Heart left ventricle (tissue), 16 donors: ENCODE measurements at regions not wholly inside any gene's neighbourhood (a gene's known extent, or its start where the extent isn't known, plus 50 kb on each side); places are given as distances from the start of the nearest gene placed in this dataset.

Experiments
- ATAC-seq, 4 donors: fragments of 200-7000 bp; cut with Tn5 transposase; one replicate each; pipeline ENCODE4 v1.9.1; 2020 to 2022; ENCODE audit warnings: moderate library complexity in 4 of 4, mild to moderate bottlenecking in 3 of 4, moderate number of reproducible peaks in 1 of 4
- DNase-seq, 5 donors: peaks; one replicate each; pipeline ENCODE4 v3.0.0-alpha.2; 2020
- H3K27ac ChIP-seq, 12 donors: fragments of 200-600 bp; sonication (generic) in 4 of 12; one replicate each; pipeline versions ENCODE4 v1.5.0 to v1.8.0; 2016 to 2022; ENCODE audit warnings: mild to moderate bottlenecking in 2 of 12
- H3K27me3 ChIP-seq, 9 donors: fragments of 200-600 bp; sonication (generic) in 2 of 9; one replicate each; pipeline versions ENCODE4 v1.5.1 to v1.8.0; 2016 to 2022; ENCODE audit warnings: mild to moderate bottlenecking in 3 of 9
- H3K36me3 ChIP-seq, 9 donors: fragments of 200-600 bp; sonication (generic) in 2 of 9; one replicate each; pipeline versions ENCODE4 v1.5.0 to v1.8.0; 2018 to 2022; ENCODE audit warnings: mild to moderate bottlenecking in 2 of 9
- H3K4me1 ChIP-seq, 12 donors: fragments of 200-600 bp; sonication (generic) in 4 of 12; one replicate each; pipeline versions ENCODE4 v1.5.0 to v1.8.0; 2016 to 2022; ENCODE audit warnings: mild to moderate bottlenecking in 3 of 12
- H3K4me3 ChIP-seq, 12 donors: fragments of 200-600 bp; sonication (generic) in 4 of 12; one replicate each; pipeline versions ENCODE4 v1.5.0 to v1.8.0; 2017 to 2022; ENCODE audit warnings: mild to moderate bottlenecking in 9 of 12, moderate library complexity in 4 of 12
- H3K9me3 ChIP-seq, 12 donors: fragments of 200-600 bp; sonication (generic) in 4 of 12; one replicate each; pipeline versions ENCODE4 v1.5.0 to v1.8.0; 2016 to 2022; ENCODE audit warnings: mild to moderate bottlenecking in 1 of 12
- POLR2A ChIP-seq, 2 donors: fragments of 450-650 bp; IDR thresholded peaks; one replicate each; pipeline ENCODE4 v1.6.1; 2017; ENCODE audit warnings: antibody characterized with exemption in 2 of 2, mild to moderate bottlenecking in 2 of 2, moderate library complexity in 2 of 2
- WGBS, 4 donors: extraction: QIAGEN DNeasy Blood & Tissue Kit in 2 of 4; methylation state at CpG; one replicate each; pipeline versions ENCODE4 v1.1.5 to v1.1.7; 2013 to 2018; 5-methylcytosine and 5-hydroxymethylcytosine counted together
- intact Hi-C, 10 donors: fragments of 100-400 bp; cut with DNase I; formaldehyde crosslinking; loops; one replicate each; pipeline versions ENCODE4 v1.11.1 to v1.14.2; 2022
- TF ChIP-seq, protein P1 (sequence below), 12 donors: fragments of 200-600 bp; sonication (generic) in 4 of 12; IDR thresholded peaks; one replicate each; pipeline versions ENCODE4 v1.5.0 to v1.8.0; 2018 to 2022; ENCODE audit warnings: antibody characterized with exemption in 12 of 12, mild to moderate bottlenecking in 5 of 12
- donor health status: ischemic (EF 13 %, LVEDD 7.1; RV severe dilation, severe dysfunction).
- donor health status: healthy with polysubstance abuse.
- donor health status: DM: no; HTN: yes; CAD: no.
- donor health status: DM: no; HTN: no; CAD: no.
- donor health status: ischemic (EF 25% LVEDD 6.9; RV normal size, moderate dysfunction).
- donor health status: ischemic (EF 25% LVEDD 5.7; RV mildly dilated, moderate dysfunction).
- donor health status: healthy.
- donor health status: DM: yes; HTN: yes; CAD: no.
- donor health status: ischemic (EF 35%, LVEDD 5.7; RV mildly dilated, moderate dysfunction).
- donor health status: nonischemic (EF 11% LVEDD 7.7; RV severe dilation, severe dysfunction).
- donor health status: DM: yes; HTN: yes; CAD: no.
- donor health status: PGD.
- donor health status: ischemic (EF 29% LVEDD 5.4; RV normal size, mild dysfunction).
- donor health status: nonischemic (EF 23%, LVEDD 6.1; RV moderate dilation, normal function).

DNA sequence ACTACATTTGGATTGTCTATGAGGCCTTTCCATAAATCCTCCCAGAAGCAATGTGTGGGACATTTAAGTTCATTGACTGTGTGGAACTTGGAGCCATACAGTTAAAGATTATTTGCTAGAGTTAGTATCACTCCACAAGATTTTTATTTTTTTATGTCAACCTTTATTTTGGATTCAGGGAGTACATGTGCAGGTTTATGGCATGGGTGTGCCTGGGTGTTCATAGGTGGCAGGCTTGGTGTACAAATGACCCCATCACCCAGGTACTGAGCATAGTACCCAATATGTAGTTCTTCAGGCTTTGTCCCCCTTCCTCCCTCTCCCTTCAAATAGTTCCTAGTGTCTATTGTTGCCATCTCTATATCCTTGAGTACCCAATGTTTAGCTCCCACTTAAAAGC is 199.8 kb upstream of the ZFP42 start:
- H3K4me3 ChIP-seq = no peak overlapping the region
- no peak for TF ChIP-seq POLR2A (IDR thresholded peaks at IDR 0.05)
- TF ChIP-seq, protein P1, sequence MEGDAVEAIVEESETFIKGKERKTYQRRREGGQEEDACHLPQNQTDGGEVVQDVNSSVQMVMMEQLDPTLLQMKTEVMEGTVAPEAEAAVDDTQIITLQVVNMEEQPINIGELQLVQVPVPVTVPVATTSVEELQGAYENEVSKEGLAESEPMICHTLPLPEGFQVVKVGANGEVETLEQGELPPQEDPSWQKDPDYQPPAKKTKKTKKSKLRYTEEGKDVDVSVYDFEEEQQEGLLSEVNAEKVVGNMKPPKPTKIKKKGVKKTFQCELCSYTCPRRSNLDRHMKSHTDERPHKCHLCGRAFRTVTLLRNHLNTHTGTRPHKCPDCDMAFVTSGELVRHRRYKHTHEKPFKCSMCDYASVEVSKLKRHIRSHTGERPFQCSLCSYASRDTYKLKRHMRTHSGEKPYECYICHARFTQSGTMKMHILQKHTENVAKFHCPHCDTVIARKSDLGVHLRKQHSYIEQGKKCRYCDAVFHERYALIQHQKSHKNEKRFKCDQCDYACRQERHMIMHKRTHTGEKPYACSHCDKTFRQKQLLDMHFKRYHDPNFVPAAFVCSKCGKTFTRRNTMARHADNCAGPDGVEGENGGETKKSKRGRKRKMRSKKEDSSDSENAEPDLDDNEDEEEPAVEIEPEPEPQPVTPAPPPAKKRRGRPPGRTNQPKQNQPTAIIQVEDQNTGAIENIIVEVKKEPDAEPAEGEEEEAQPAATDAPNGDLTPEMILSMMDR (IDR thresholded peaks at IDR 0.05) = no peak
- ATAC-seq (no peak), DNase-seq (no peak)
- no peaks in the 10 kb centered on the region for H3K4me1 ChIP-seq
- no peaks in the 10 kb centered on the region for H3K36me3 ChIP-seq
- intact Hi-C loops = no loop called here
- H3K27me3 ChIP-seq = no peaks in the 10 kb centered on the region
- peaks cover 0 to 21% (median 9%) of the 10 kb centered on the region in 12 donors for H3K9me3 ChIP-seq
- H3K27ac ChIP-seq = no peak overlapping the region

DNA sequence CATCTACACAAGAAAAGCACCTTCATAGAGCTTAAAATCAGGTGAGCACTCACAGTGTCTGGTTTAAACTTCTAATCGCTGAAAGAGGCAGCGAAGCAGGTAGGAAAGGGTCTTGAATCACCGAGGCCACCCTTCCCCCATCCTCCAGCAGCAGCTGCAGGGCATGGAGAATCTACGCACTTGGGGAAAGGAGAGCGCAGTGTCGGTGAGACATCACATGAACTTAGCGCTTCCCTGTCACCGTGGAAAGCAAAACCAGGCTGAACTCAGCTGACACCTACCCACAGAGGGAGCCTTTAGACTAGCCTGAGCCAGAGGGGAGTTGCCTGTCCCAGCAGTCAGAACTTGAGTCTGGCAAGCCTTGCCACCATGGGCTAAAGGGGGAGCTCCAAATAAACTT is 197.2 kb upstream of the ZFP42 start:
- no peak overlapping the region for H3K4me3 ChIP-seq
- WGBS, 4 donors = 78 to 84% (median 80%) methylated on average over 8 of the region's 8 CpGs
- H3K27me3 ChIP-seq = no peaks in the 10 kb centered on the region
- H3K9me3 ChIP-seq = peaks cover 0 to 28% (median 13%) of the 10 kb centered on the region in 12 donors
- H3K27ac ChIP-seq = no peak overlapping the region
- TF ChIP-seq POLR2A (IDR thresholded peaks at IDR 0.05) = no peak
- no peak for ATAC-seq
- H3K4me1 ChIP-seq = no peaks in the 10 kb centered on the region
- no peak for DNase-seq
- H3K36me3 ChIP-seq = no peaks in the 10 kb centered on the region
- intact Hi-C loops = no loop called here

DNA sequence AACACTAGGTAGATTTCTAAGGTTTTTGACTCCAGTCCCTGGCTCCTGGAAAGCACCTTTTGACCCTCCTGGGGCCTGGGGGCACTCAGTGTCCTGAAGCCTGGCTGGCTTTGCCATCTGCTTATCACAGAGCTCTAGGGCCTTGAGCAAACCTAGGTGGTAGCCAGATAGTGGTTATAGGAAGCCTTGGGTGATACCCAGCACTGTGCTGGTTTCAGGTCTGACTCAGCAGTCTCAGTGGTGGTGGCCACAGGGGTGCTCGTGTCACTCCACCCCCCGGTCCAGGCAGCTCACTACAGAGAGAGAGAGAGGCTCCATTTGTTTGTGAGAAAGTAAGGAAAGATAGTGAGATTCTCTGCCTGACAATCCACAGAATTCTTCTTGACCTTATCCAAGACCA is 195.8 kb upstream of the ZFP42 start:
- intact Hi-C loops = no loop called here
- peaks cover 0 to 36% (median 15%) of the 10 kb centered on the region in 12 donors for H3K9me3 ChIP-seq
- no peaks in the 10 kb centered on the region for H3K36me3 ChIP-seq
- H3K27ac ChIP-seq = no peak overlapping the region
- no peak overlapping the region for H3K4me3 ChIP-seq
- H3K27me3 ChIP-seq = no peaks in the 10 kb centered on the region
- 70 to 100% (median 78%) methylated on average over 1 to 2 of the region's 2 CpGs for WGBS, 4 donors
- DNase-seq (no peak), ATAC-seq (no peak)
- no peaks in the 10 kb centered on the region for H3K4me1 ChIP-seq
- no peak for TF ChIP-seq POLR2A (IDR thresholded peaks at IDR 0.05)
- TF ChIP-seq, protein P1 (IDR thresholded peaks at IDR 0.05) = no peak

DNA sequence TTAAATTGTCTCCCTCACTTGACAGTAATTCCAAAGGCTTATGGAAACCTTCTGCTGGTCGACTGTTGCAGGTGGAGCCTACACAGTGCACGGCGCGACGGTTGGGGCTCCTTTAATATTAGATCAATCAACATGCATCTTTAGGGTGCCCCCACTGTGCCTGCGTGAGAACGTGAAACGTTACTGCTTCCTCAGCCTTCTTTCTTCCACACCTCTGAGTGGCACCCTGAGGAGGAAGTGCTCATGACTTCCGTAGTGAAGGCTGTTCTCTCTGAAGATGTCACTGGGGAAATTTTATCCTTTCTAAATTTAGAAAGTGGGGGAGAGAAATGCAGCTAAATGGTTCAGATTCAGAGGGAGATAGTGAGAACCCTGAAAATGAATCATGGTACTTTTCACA is 184.0 kb upstream of the ZFP42 start:
- Histone ChIP-seq H3K4me1 (no peaks in the 10 kb centered on the region), H3K27ac (no peak overlapping the region), H3K36me3 (no peaks in the 10 kb centered on the region), H3K9me3 (no peaks in the 10 kb centered on the region), H3K4me3 (no peak overlapping the region), H3K27me3 (no peaks in the 10 kb centered on the region)
- no peak for TF ChIP-seq POLR2A (IDR thresholded peaks at IDR 0.05)
- TF ChIP-seq, protein P1 (IDR thresholded peaks at IDR 0.05) = no peak
- no peak for ATAC-seq
- intact Hi-C loops = no loop called here
- 48 to 60% (median 54%) methylated on average over 9 of the region's 9 CpGs for WGBS, 4 donors
- DNase-seq = no peak

DNA sequence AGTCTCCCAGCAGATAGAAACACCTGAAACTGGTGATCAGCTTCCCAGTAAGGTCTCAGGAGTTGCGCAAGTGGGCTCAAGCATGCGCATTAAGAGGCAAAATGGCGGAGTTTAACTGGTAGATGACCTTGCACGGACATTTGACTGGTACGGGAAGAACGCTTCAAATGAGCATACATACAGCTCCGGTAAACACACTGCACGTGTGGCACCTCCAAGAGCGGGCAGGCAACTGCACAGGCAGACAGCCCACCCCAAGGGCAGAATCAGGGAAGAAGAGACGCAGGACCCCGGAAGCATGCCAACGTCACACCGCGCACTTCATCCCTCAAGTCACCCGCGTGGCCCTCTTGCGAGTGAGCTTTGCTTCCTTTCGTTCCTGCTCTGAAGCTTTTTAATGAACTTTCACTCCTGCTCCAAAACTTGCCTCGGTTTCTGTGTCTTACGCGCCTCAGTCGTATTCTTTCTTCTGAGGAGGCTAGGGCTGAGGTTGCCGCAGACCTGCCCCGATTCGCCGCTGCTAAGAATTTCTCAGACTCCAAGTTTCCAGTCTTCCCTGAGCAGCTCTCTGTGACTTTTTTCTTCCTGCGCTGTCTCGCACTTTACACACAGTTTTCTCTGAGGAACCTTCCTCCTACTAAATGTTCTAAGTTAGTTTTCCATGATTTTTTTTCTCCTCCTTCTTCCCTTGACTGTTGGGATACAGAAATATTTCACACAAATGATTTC is 180.7 kb upstream of the ZFP42 start:
- TF ChIP-seq POLR2A (IDR thresholded peaks at IDR 0.05) = no peak
- TF ChIP-seq, protein P1 (IDR thresholded peaks at IDR 0.05) = no peak

More for the DNA sequence above, 180.7 kb upstream of the ZFP42 start:
- Histone ChIP-seq H3K27me3 (peaks cover 0 to 3% (median 0%) of the 10 kb centered on the region in 9 donors), H3K9me3 (no peaks in the 10 kb centered on the region), H3K4me3 (peak overlapping the region in 9 of 12 donors; percentile 4 to 50 (median 42)), H3K27ac (peak overlapping the region in 2 of 12 donors; percentile 25 to 37), H3K36me3 (no peaks in the 10 kb centered on the region), H3K4me1 (no peaks in the 10 kb centered on the region)
- DNase-seq (no peak), ATAC-seq (peak in 2 of 4 donors; percentile 34 to 41)
- intact Hi-C loops = no loop called here
- 66 to 90% (median 77%) methylated on average over 28 of the region's 28 CpGs for WGBS, 4 donors
